ENCODE measurements at regions not wholly inside any gene's neighbourhood (a gene's known extent, or its start where the extent isn't known, plus 50 kb on each side); places are given as distances from the start of the nearest gene placed in this dataset.

DNA sequence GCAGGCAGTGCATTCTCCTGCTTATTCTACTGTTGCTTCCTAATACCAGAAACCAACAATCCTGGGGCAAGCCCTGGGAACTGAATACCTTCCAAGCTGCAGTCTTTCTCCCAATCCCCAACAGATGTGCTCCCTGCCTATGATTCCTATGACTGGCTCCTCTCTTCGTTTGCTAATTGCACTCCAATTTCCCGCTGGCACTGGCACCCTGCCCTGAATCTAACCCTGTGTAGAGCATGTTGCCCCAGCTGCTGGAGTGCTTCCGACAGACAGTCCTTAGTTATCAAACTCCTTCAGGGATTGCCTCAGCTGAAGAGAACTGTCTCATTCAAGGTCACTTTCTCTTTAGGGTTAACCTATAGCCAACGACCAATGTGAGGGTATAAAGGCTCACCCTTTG is 214.1 kb downstream of the NECTIN3 start:
- no peak overlapping the region for H3K4me3 ChIP-seq (ENCODE audit: low read depth, low read length)
- DNase-seq (ENCODE audit: low read depth), result no peak
- TF ChIP-seq, protein P1, sequence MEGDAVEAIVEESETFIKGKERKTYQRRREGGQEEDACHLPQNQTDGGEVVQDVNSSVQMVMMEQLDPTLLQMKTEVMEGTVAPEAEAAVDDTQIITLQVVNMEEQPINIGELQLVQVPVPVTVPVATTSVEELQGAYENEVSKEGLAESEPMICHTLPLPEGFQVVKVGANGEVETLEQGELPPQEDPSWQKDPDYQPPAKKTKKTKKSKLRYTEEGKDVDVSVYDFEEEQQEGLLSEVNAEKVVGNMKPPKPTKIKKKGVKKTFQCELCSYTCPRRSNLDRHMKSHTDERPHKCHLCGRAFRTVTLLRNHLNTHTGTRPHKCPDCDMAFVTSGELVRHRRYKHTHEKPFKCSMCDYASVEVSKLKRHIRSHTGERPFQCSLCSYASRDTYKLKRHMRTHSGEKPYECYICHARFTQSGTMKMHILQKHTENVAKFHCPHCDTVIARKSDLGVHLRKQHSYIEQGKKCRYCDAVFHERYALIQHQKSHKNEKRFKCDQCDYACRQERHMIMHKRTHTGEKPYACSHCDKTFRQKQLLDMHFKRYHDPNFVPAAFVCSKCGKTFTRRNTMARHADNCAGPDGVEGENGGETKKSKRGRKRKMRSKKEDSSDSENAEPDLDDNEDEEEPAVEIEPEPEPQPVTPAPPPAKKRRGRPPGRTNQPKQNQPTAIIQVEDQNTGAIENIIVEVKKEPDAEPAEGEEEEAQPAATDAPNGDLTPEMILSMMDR (conservative IDR thresholded peaks at IDR 0.05; ENCODE audit: low read depth, low read length), result no peak

DNA sequence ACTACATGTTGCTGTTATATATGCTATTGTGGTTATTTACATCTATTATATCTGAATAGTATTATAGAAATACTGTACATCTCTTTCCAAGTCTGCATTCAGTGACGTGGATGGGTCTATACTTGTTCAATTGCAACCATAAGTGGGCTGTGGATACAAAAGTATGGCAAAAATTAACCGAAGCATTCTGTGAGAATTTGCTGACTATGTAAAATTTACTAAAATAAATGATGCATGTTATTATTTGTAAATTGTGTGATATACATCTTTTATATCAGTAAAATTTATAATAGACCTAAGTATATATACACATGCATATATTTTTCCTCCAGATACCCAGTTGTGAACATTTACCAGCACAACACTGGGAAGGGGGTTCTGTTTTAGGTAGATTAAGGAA is 215.1 kb downstream of the NECTIN3 start:
- DNase-seq (ENCODE audit: low read depth), result no peak
- TF ChIP-seq, protein P1 (conservative IDR thresholded peaks at IDR 0.05; ENCODE audit: low read depth, low read length), result no peak
- H3K4me3 ChIP-seq (ENCODE audit: low read depth, low read length), result no peak overlapping the region

DNA sequence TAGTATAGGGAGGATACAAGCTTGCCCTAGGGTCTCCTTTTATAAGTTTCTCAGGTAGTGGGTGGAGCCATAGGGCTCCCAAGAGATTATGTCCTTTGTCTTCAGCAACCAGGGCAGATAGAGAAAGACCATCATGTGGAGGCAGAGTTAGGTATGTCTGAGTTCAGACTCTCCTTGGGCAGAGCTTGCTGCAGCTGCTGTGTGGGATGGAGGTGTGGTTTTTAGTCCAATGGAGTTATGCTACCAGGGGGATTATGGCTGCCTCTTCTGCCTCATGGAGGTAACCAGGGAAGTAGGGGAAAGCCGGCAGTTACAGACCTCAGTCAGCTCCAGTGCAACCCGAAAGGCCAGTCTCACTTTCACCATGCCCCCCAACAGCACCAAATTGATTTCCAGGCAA is 220.5 kb downstream of the NECTIN3 start:
- TF ChIP-seq, protein P1 (conservative IDR thresholded peaks at IDR 0.05; ENCODE audit: low read depth, low read length), result no peak
- no peak for DNase-seq (ENCODE audit: low read depth)
- H3K4me3 ChIP-seq (ENCODE audit: low read depth, low read length), result no peak overlapping the region

DNA sequence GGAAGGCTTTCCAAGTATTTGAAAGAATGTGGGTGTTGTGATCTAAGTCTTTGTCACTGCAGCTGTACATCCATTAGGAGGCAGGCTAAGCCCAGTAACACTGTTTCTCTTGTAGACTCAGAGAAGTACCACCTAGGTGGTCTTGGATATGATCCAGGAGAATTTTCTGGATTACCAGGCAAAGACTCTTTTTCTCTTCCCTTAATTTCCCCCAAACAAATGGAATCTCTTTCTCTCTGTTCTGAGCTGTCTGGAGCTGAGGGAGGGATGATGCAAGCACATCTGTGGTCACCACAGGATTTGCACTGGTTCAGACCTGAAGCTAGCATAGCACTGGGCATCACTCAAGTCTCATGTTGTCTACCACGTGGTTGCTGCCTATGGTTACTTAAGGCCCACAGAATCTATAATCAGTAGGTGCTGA is 227.6 kb downstream of the NECTIN3 start:
- H3K4me3 ChIP-seq (ENCODE audit: low read depth, low read length), result no peak overlapping the region
- TF ChIP-seq, protein P1 (conservative IDR thresholded peaks at IDR 0.05; ENCODE audit: low read depth, low read length), result peak; percentile 18
- no peak for DNase-seq (ENCODE audit: low read depth)

DNA sequence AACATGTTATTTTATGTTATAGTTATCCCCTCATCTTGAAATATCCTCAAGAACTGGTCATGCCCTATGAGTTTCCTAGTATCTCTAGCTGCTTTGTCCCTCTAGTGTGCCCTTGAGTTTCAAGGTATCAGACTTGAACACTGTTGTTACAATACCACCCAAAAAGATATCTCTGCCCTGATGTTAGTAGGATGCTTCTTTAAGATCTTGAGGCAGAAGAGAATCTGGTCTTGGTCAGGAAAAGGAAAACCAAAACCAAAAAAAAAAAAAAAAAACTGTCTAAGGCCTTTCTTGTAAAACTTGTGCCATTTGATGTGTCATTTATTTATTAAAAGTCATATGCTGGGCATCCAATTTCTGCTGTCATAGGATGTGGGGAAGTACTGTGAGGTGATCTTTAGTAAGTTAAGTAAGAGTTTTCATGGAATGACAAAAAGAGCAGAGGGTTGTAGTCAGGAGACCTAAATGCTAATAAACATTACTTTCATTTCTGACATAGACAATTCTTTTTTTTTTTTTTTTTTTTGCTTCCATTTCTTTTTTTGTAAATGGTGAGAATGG is 229.7 kb downstream of the NECTIN3 start:
- no peak overlapping the region for H3K4me3 ChIP-seq (ENCODE audit: low read depth, low read length)
- DNase-seq (ENCODE audit: low read depth), result no peak
- TF ChIP-seq, protein P1 (conservative IDR thresholded peaks at IDR 0.05; ENCODE audit: low read depth, low read length), result no peak

DNA sequence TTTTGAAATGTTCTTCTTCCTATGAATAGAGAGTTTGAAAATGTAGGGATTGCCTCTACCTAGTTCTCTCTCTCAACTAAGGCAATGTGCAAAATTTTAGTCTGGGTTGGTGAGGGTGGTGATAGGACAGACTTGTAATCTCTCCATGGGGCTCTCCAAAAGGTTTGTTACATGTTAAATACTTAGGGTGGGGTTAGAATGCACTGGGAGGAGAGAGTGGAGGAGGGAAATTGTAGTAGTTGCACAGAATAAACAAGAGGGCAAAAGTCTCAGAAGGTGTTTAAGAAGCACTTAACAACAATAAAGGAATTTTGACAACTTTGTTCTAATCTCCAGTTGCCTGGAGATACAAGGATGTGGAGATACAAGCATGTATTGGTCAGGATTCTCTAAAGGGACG is 230.4 kb downstream of the NECTIN3 start:
- DNase-seq (ENCODE audit: low read depth), result no peak
- H3K4me3 ChIP-seq (ENCODE audit: low read depth, low read length), result no peak overlapping the region
- TF ChIP-seq, protein P1 (conservative IDR thresholded peaks at IDR 0.05; ENCODE audit: low read depth, low read length), result no peak

DNA sequence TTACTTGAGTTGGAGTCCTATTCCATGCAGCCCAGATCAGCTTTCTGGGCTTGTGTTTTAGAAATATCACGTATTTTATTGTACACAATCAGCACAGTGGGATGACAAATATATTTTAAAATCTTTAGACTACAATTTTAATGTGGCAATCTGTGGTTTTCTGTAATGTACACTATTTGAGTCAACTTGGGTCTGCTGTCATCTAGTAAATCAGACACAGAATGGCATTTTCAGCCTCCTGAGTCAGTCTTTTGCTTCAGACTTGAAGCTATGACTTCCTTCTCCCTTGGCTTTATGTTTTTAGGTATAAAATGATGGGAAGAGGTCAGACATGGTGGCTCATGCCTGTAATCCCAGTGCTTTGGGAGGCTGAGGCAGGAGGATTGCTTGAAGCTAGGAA is 232.1 kb downstream of the NECTIN3 start:
- no peak for DNase-seq (ENCODE audit: low read depth)
- TF ChIP-seq, protein P1 (conservative IDR thresholded peaks at IDR 0.05; ENCODE audit: low read depth, low read length), result no peak
- H3K4me3 ChIP-seq (ENCODE audit: low read depth, low read length), result no peak overlapping the region

All from epithelial cell of proximal tubule (primary cell).